Progenitor cell of endocrine pancreas (in vitro differentiated cells): ENCODE measurements at regions not wholly inside any gene's neighbourhood (a gene's known extent, or its start where the extent isn't known, plus 50 kb on each side); places are given as distances from the start of the nearest gene placed in this dataset.

Experiments
- DNase-seq: peaks from one replicate; pipeline ENCODE4 v3.0.0; 2021; ENCODE audit warnings: low spot score; ENCODE audit not compliant: unreplicated experiment
- H3K27ac Mint-ChIP-seq: 2 replicates; pipeline ENCODE4 v1.8.0; 2021; ENCODE audit warnings: mild to moderate bottlenecking, moderate library complexity, mixed read lengths
- H3K27me3 Mint-ChIP-seq: 2 replicates; pipeline ENCODE4 v1.8.0; 2021; ENCODE audit warnings: mixed read lengths
- H3K36me3 Mint-ChIP-seq: 2 replicates; pipeline ENCODE4 v1.8.0; 2022; ENCODE audit warnings: mixed read lengths; ENCODE audit not compliant: insufficient read depth
- H3K4me1 Mint-ChIP-seq: 2 replicates; pipeline ENCODE4 v1.8.0; 2021; ENCODE audit warnings: low read depth, mixed read lengths
- H3K4me3 Mint-ChIP-seq: 2 replicates; pipeline ENCODE4 v1.8.0; 2021; ENCODE audit warnings: low read depth, mild to moderate bottlenecking, moderate library complexity, mixed read lengths
- H3K9me3 Mint-ChIP-seq: 2 replicates; pipeline ENCODE4 v1.8.0; 2021; ENCODE audit warnings: low read depth, mixed read lengths
- TF ChIP-seq, protein P1 (sequence below): fragments of 200-600 bp; sonication (generic); IDR thresholded peaks from one replicate; pipeline ENCODE4 v1.5.0; 2021; ENCODE audit warnings: antibody characterized with exemption, mild to moderate bottlenecking; ENCODE audit not compliant: unreplicated experiment

GRCh38 chr4:54897590-54897989 lies 227.8 kb downstream of the KDR start:
- Mint-ChIP-seq H3K4me1 (peaks cover 3% of the 10 kb centered on the region), H3K27me3 (peaks cover 7% of the 10 kb centered on the region), H3K27ac (no peak overlapping the region), H3K36me3 (no peaks in the 10 kb centered on the region), H3K4me3 (no peak overlapping the region), H3K9me3 (no peaks in the 10 kb centered on the region)
- no peak for DNase-seq
- TF ChIP-seq, protein P1, sequence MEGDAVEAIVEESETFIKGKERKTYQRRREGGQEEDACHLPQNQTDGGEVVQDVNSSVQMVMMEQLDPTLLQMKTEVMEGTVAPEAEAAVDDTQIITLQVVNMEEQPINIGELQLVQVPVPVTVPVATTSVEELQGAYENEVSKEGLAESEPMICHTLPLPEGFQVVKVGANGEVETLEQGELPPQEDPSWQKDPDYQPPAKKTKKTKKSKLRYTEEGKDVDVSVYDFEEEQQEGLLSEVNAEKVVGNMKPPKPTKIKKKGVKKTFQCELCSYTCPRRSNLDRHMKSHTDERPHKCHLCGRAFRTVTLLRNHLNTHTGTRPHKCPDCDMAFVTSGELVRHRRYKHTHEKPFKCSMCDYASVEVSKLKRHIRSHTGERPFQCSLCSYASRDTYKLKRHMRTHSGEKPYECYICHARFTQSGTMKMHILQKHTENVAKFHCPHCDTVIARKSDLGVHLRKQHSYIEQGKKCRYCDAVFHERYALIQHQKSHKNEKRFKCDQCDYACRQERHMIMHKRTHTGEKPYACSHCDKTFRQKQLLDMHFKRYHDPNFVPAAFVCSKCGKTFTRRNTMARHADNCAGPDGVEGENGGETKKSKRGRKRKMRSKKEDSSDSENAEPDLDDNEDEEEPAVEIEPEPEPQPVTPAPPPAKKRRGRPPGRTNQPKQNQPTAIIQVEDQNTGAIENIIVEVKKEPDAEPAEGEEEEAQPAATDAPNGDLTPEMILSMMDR = no peak

DNA sequence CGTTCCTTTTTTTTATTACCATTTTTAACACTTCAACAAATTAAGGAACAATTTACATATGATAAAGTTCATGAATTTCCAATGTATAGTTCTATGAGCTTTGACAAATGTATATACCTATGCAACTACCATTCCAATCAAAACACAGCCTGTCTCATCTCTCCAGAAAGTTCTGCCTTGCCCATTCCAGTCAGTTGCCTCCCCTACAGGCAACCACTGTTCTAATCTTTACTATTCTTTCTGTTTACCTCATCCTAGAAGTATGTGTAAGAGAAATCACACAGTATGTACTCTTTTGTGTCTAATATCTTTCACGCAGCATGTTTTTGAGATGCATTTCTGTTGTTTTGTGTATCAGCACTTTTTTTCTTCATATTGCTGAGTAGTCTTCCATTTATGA lies 224.9 kb downstream of the KIT start:
- no peak overlapping the region for H3K4me3 Mint-ChIP-seq
- no peak for DNase-seq
- H3K27me3 Mint-ChIP-seq = no peaks in the 10 kb centered on the region
- TF ChIP-seq, protein P1 = no peak
- no peaks in the 10 kb centered on the region for H3K36me3 Mint-ChIP-seq
- H3K9me3 Mint-ChIP-seq = no peaks in the 10 kb centered on the region
- no peaks in the 10 kb centered on the region for H3K4me1 Mint-ChIP-seq
- no peak overlapping the region for H3K27ac Mint-ChIP-seq

DNA sequence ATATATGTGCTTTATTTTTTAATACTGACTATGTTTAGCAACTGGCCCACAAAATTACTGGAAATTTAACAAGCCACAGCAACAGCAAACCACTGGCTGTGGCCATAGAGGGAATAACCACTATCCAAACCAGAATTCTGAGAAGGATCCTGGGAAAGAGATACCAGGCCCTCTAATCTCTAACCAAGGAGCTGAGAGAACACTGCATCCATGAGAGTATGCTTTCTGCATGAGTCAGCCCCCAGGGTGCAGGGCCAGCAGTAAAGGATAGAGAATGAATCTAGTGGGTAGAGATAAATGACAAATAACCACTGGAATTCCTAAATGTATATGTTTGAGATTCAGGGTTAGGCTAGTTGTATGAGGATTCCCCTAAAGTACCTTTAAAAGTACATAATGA lies 221.8 kb downstream of the KIT start:
- H3K4me3 Mint-ChIP-seq = no peak overlapping the region

GRCh38 chr4:54877006-54877405 lies 219.2 kb downstream of the KIT start:
- Mint-ChIP-seq H3K9me3 (peaks cover 3% of the 10 kb centered on the region), H3K36me3 (no peaks in the 10 kb centered on the region), H3K27me3 (no peaks in the 10 kb centered on the region), H3K4me1 (no peaks in the 10 kb centered on the region), H3K27ac (no peak overlapping the region), H3K4me3 (no peak overlapping the region)
- DNase-seq = no peak
- TF ChIP-seq, protein P1 = no peak

More for the DNA sequence above, 221.8 kb downstream of the KIT start:
- Mint-ChIP-seq H3K9me3 (peaks cover 3% of the 10 kb centered on the region), H3K27me3 (no peaks in the 10 kb centered on the region), H3K27ac (no peak overlapping the region), H3K4me1 (no peaks in the 10 kb centered on the region), H3K36me3 (no peaks in the 10 kb centered on the region)
- no peak for DNase-seq
- TF ChIP-seq, protein P1 = no peak

DNA sequence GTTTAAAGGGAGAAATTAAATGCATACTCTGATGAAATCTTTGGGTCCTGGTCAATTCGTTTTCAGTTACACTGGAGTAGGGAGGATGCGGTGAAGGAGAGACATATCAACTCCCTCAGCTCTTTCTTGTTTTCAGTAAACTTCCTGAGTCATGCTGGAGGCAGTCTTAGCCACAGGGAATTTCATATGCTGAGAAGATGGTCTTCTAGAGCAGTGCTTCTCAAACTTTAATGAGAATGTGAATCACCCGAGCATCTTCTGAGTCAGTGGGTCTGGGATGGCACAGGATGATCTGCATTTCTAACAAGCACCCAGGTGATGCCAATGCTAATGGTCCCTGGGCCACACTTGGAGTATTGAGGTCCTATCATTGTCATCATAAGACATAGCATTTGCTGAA lies 214.5 kb downstream of the KIT start:
- TF ChIP-seq, protein P1 = no peak
- no peak overlapping the region for H3K27ac Mint-ChIP-seq
- peaks cover 3% of the 10 kb centered on the region for H3K9me3 Mint-ChIP-seq
- H3K36me3 Mint-ChIP-seq = no peaks in the 10 kb centered on the region
- no peak for DNase-seq
- no peak overlapping the region for H3K4me3 Mint-ChIP-seq
- no peaks in the 10 kb centered on the region for H3K27me3 Mint-ChIP-seq
- no peaks in the 10 kb centered on the region for H3K4me1 Mint-ChIP-seq
